H9 (cell line): ENCODE measurements at regions not wholly inside any gene's neighbourhood (a gene's known extent, or its start where the extent isn't known, plus 50 kb on each side); places are given as distances from the start of the nearest gene placed in this dataset.

ENCODE experiments used
- DNase-seq: peaks from one replicate; pipeline ENCODE4 v3.0.0-alpha.2; 2017
- H2AFZ ChIP-seq: one replicate; pipeline ENCODE4 v1.6.1; 2013; ENCODE audit warnings: mild to moderate bottlenecking, low read length, control low read depth, moderate library complexity
- H2AK5ac ChIP-seq: 2 replicates; pipeline ENCODE4 v1.6.1; 2013; ENCODE audit warnings: low read length, control low read depth, mixed read lengths; ENCODE audit not compliant: insufficient read length
- H2BK120ac ChIP-seq: one replicate; pipeline ENCODE4 v1.6.1; 2013; ENCODE audit warnings: low read depth, mild to moderate bottlenecking, low read length, control low read depth, inconsistent platforms; ENCODE audit not compliant: poor library complexity, severe bottlenecking
- H2BK12ac ChIP-seq: 2 replicates; pipeline ENCODE4 v1.6.1; 2013; ENCODE audit warnings: low read length, control low read depth, mixed read lengths, low read depth; ENCODE audit not compliant: insufficient read length
- H2BK15ac ChIP-seq: 2 replicates; pipeline ENCODE4 v1.6.1; 2013; ENCODE audit warnings: low read depth, low read length, control low read depth
- H2BK20ac ChIP-seq: one replicate; pipeline ENCODE4 v1.6.1; 2013; ENCODE audit warnings: low read depth, mild to moderate bottlenecking, low read length, control low read depth, inconsistent platforms; ENCODE audit not compliant: poor library complexity, severe bottlenecking
- H2BK5ac ChIP-seq: 2 replicates; pipeline ENCODE4 v1.6.1; 2013; ENCODE audit warnings: low read length, control low read depth, mixed read lengths; ENCODE audit not compliant: insufficient read length
- H3K14ac ChIP-seq: 2 replicates; pipeline ENCODE4 v1.6.1; 2013; ENCODE audit warnings: low read length, control low read depth; ENCODE audit not compliant: insufficient read depth
- H3K18ac ChIP-seq: 2 replicates; pipeline ENCODE4 v1.6.1; 2013; ENCODE audit warnings: low read depth, mild to moderate bottlenecking, mixed read lengths, low read length, control low read depth; ENCODE audit not compliant: insufficient read length
- H3K23ac ChIP-seq: 2 replicates; pipeline ENCODE4 v1.6.1; 2013; ENCODE audit warnings: low read length, control low read depth, mixed read lengths, low read depth; ENCODE audit not compliant: insufficient read length
- H3K23me2 ChIP-seq: 2 replicates; pipeline ENCODE4 v1.6.1; 2013; ENCODE audit warnings: low read depth, mild to moderate bottlenecking, mixed read lengths, low read length, control low read depth; ENCODE audit not compliant: insufficient read length, poor library complexity, severe bottlenecking
- H3K27ac ChIP-seq: 2 replicates; pipeline ENCODE4 v1.5.1; 2013; ENCODE audit warnings: low read length, control low read depth, mixed read lengths, low read depth; ENCODE audit not compliant: insufficient read length
- H3K27me3 ChIP-seq: 2 replicates; pipeline ENCODE4 v1.6.1; 2013; ENCODE audit warnings: low read length, control low read depth, inconsistent platforms; ENCODE audit not compliant: insufficient read depth
- H3K4ac ChIP-seq: 2 replicates; pipeline ENCODE4 v1.6.1; 2013; ENCODE audit warnings: low read depth, mild to moderate bottlenecking, control low read depth, inconsistent platforms, low read length, moderate library complexity
- H3K4me1 ChIP-seq: 2 replicates; pipeline ENCODE4 v1.6.1; 2013; ENCODE audit warnings: low read length, control low read depth, inconsistent platforms; ENCODE audit not compliant: insufficient read depth
- H3K4me2 ChIP-seq: 2 replicates; pipeline ENCODE4 v1.6.1; 2013; ENCODE audit warnings: low read length, control low read depth, mixed read lengths; ENCODE audit not compliant: insufficient read length, insufficient read depth
- H3K56ac ChIP-seq: 2 replicates; pipeline ENCODE4 v1.6.1; 2013; ENCODE audit warnings: low read depth, mild to moderate bottlenecking, mixed read lengths, low read length, control low read depth; ENCODE audit not compliant: insufficient read length
- H3K79me1 ChIP-seq: 2 replicates; pipeline ENCODE4 v1.6.1; 2013; ENCODE audit warnings: low read depth, mild to moderate bottlenecking, moderate library complexity, low read length, control low read depth, inconsistent platforms; ENCODE audit not compliant: insufficient read depth, poor library complexity, severe bottlenecking
- H3K79me2 ChIP-seq: 2 replicates; pipeline ENCODE4 v1.6.1; 2013; ENCODE audit warnings: low read length, control low read depth, inconsistent platforms; ENCODE audit not compliant: insufficient read depth
- H3K9ac ChIP-seq: 2 replicates; pipeline ENCODE4 v1.6.1; 2013; ENCODE audit warnings: low read length, control low read depth, mixed read lengths; ENCODE audit not compliant: insufficient read length; ENCODE audit errors: extremely low read depth
- H3K9me3 ChIP-seq: one replicate; pipeline ENCODE4 v1.6.1; 2013; ENCODE audit warnings: low read depth, low read length, inconsistent platforms; ENCODE audit not compliant: control insufficient read depth
- H3T11ph ChIP-seq: one replicate; pipeline ENCODE4 v1.6.1; 2013; ENCODE audit warnings: mild to moderate bottlenecking, low read length, control low read depth, inconsistent platforms
- H4K20me1 ChIP-seq: one replicate; pipeline ENCODE4 v1.6.1; 2013; ENCODE audit not compliant: control insufficient read depth, insufficient read length, insufficient read depth
- H4K5ac ChIP-seq: 2 replicates; pipeline ENCODE4 v1.6.1; 2013; ENCODE audit warnings: low read depth, mild to moderate bottlenecking, mixed read lengths, low read length, control low read depth; ENCODE audit not compliant: insufficient read length
- H4K8ac ChIP-seq: replicated peaks from 2 replicates; pipeline ENCODE4 v1.6.1; 2013; ENCODE audit warnings: low read length, control low read depth, mixed read lengths, low read depth; ENCODE audit not compliant: insufficient read length
- H4K91ac ChIP-seq: 2 replicates; pipeline ENCODE4 v1.6.1; 2013; ENCODE audit warnings: low read depth, mild to moderate bottlenecking, moderate library complexity, mixed read lengths, low read length, control low read depth; ENCODE audit not compliant: insufficient read length
- H3K27ac Mint-ChIP-seq, 3 experiments: 2 replicates in 2 of 3; 3 replicates in 1 of 3; pipeline ENCODE4 v1.8.0; 2020 to 2021; ENCODE audit warnings: mixed read lengths in 3 of 3, mild to moderate bottlenecking in 1 of 3, moderate library complexity in 1 of 3
- H3K27me3 Mint-ChIP-seq: 2 replicates; pipeline ENCODE4 v1.8.0; 2021; ENCODE audit warnings: low read depth, mild to moderate bottlenecking, moderate library complexity, mixed read lengths
- H3K36me3 Mint-ChIP-seq, 3 experiments: 2 replicates in 2 of 3; 3 replicates in 1 of 3; pipeline ENCODE4 v1.8.0; 2020 to 2021; ENCODE audit warnings: low read depth in 3 of 3, mixed read lengths in 3 of 3; ENCODE audit not compliant: insufficient read depth in 1 of 3
- H3K4me1 Mint-ChIP-seq, 2 experiments: 2 replicates each; pipeline ENCODE4 v1.8.0; 2020; ENCODE audit warnings: mixed read lengths in 2 of 2
- H3K4me3 Mint-ChIP-seq, 2 experiments: 2 replicates in 1 of 2; 3 replicates in 1 of 2; pipeline ENCODE4 v1.8.0; 2020 to 2021; ENCODE audit warnings: mild to moderate bottlenecking in 2 of 2, mixed read lengths in 2 of 2, moderate library complexity in 1 of 2
- H3K9me3 Mint-ChIP-seq, 2 experiments: 2 replicates in 1 of 2; 3 replicates in 1 of 2; pipeline ENCODE4 v1.8.0; 2020; ENCODE audit warnings: mild to moderate bottlenecking in 2 of 2, mixed read lengths in 2 of 2, moderate library complexity in 1 of 2
- WGBS: extraction: QIAGEN DNeasy Blood & Tissue Kit; methylation state at CpG from one replicate; pipeline ENCODE4 v1.1.7; 2013; ENCODE audit warnings: missing lambda C conversion rate, low lambda C conversion rate, mixed read lengths; ENCODE audit not compliant: insufficient read length; ENCODE audit errors: extremely low coverage; 5-methylcytosine and 5-hydroxymethylcytosine counted together
- TF ChIP-seq, protein P1 (sequence below): fragments of 200-600 bp; sonication (generic); conservative IDR thresholded peaks from 3 replicates; pipeline ENCODE4 v1.8.0; 2021; ENCODE audit warnings: antibody characterized with exemption, mild to moderate bottlenecking

DNA sequence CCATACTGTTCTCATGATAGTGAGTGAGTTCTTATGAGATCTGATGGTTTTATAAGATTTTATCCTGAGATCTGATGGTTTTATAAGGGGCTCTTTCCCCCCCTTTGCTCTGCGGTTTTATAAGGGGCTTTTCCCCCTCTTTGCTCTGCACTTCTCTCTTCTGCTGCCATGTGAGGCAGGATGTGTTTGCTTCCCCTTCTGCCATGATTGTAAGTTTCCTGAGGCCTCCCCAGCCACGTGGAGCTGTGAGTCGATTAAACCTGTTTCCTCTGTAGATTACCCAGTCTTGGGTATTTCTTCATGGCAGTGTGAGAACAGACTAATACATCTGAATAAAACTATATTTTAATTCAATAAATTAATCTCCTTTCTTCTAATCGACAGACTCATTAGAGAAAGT is 64.9 kb upstream of the ZSWIM6 start:
- Histone ChIP-seq H3K27me3 (no peaks in the 10 kb centered on the region), H2BK20ac (no peak overlapping the region), H3K23ac (no peak overlapping the region), H3K23me2 (no peaks in the 10 kb centered on the region), H3K9ac (no peak overlapping the region), H2BK120ac (no peak overlapping the region), H3K14ac (no peak overlapping the region), H3K79me2 (no peaks in the 10 kb centered on the region), H3K9me3 (no peaks in the 10 kb centered on the region), H2BK5ac (no peak overlapping the region), H4K20me1 (no peaks in the 10 kb centered on the region), H4K5ac (no peak overlapping the region), H3K27ac (no peak overlapping the region), H2BK12ac (no peak overlapping the region), H2BK15ac (no peak overlapping the region), H3K4me1 (no peaks in the 10 kb centered on the region), H3T11ph (no peak overlapping the region), H4K8ac (no peak overlapping the region), H3K79me1 (no peaks in the 10 kb centered on the region), H3K4me2 (no peak overlapping the region), H4K91ac (no peak overlapping the region), H3K56ac (no peak overlapping the region), H3K4ac (no peak overlapping the region), H3K18ac (no peak overlapping the region), H2AK5ac (no peak overlapping the region), H2AFZ (no peak overlapping the region)
- no CpG with 5 or more reads among the region's 4 CpGs for WGBS
- no peak for DNase-seq
- H3K36me3 Mint-ChIP-seq, result no peaks in the 10 kb centered on the region
- peaks cover 0 to 15% of the 10 kb centered on the region in 2 experiments for H3K4me1 Mint-ChIP-seq
- no peak overlapping the region for H3K27ac Mint-ChIP-seq
- H3K4me3 Mint-ChIP-seq, result no peak overlapping the region
- TF ChIP-seq, protein P1, sequence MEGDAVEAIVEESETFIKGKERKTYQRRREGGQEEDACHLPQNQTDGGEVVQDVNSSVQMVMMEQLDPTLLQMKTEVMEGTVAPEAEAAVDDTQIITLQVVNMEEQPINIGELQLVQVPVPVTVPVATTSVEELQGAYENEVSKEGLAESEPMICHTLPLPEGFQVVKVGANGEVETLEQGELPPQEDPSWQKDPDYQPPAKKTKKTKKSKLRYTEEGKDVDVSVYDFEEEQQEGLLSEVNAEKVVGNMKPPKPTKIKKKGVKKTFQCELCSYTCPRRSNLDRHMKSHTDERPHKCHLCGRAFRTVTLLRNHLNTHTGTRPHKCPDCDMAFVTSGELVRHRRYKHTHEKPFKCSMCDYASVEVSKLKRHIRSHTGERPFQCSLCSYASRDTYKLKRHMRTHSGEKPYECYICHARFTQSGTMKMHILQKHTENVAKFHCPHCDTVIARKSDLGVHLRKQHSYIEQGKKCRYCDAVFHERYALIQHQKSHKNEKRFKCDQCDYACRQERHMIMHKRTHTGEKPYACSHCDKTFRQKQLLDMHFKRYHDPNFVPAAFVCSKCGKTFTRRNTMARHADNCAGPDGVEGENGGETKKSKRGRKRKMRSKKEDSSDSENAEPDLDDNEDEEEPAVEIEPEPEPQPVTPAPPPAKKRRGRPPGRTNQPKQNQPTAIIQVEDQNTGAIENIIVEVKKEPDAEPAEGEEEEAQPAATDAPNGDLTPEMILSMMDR, result no peak
- no peaks in the 10 kb centered on the region; the same call in none of the 2 replicates for H3K27me3 Mint-ChIP-seq
- H3K9me3 Mint-ChIP-seq, result no peaks in the 10 kb centered on the region
